ENCODE measurements at regions not wholly inside any gene's neighbourhood (a gene's known extent, or its start where the extent isn't known, plus 50 kb on each side); places are given as distances from the start of the nearest gene placed in this dataset.
"Not testable (repeated sequence)": the region's sequence is repeated elsewhere in the genome, so short reads cannot be mapped to it uniquely, and the experiment has no call there.

DNA sequence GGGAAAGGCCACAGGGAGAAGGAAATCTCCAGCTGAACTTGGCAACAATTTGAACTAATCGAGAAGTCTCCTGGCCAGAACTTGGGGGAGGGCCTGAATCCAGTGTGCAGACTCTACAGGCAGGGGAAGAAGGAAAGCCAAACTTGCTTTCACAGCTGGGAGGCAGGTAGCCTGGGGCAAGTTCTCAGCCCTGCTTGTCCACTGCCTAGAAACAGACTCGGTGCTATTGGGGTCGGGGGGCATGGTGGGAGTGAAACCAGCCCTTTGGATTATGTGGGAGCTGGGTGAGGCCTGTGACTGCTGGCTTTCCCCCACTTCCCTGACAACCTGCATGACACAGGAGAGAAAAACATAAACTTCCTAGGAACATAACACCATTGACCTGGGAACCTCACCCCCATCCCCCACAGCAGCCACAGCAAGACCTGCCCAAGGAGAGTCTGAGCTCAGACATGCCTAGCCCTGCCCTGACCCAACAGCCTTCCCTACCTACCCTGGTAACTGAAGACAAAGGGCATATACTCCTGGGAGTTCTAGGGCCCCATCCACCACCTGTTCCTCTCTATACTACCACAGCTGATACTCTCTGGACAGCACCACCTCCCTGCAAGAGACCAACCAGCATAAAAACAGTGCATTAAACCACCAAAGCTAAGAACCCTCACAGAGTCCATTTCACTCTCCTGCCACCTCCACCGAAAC is 103.7 kb upstream of the MNS1 start:
- no peak for DNase-seq

DNA sequence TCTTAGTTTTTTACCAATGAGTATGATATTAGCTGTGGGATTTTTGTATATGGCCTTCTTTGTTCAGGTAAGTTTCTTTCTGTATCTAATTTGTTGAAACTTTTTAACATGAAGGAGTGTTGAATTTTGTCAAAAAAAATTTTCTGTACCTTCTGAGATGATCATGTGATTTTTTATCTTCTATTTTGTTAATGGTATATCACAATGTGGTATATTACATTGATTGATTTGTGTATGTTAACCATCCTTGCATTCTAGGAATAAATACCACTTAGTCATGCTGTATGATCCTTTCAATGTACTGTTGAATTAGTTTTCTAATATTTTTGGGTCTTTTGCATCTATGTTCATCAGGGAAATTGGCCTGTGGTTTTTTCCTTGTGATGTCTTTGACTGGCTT is 92.5 kb upstream of the MNS1 start:
- DNase-seq = no peak

GRCh38 chr15:56553486-56553885 is 88.5 kb upstream of the MNS1 start:
- DNase-seq = no peak

- DNase-seq = no peak
These were observed 87.7 kb upstream of the MNS1 start for GRCh38 chr15:56552659-56553058.

DNA sequence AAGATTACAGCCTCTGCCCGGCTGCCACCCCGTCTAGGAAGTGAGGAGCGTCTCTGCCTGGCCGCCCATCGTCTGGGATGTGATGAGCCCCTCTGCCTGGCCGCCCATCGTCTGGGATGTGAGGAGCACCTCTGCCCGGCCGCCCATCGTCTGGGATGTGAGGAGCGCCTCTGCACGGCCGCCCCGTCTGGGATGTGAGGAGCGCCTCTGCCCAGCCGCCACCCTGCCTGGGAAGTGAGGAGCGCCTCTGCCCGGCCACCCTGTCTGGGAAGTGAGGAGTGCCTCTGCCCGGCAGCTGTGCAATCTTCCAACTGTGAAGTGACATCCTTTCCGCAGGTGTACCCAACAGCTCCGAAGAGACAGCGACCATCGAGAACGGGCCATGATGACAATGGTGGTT is 75.6 kb upstream of the MNS1 start:
- DNase-seq = not testable (repeated sequence)

DNA sequence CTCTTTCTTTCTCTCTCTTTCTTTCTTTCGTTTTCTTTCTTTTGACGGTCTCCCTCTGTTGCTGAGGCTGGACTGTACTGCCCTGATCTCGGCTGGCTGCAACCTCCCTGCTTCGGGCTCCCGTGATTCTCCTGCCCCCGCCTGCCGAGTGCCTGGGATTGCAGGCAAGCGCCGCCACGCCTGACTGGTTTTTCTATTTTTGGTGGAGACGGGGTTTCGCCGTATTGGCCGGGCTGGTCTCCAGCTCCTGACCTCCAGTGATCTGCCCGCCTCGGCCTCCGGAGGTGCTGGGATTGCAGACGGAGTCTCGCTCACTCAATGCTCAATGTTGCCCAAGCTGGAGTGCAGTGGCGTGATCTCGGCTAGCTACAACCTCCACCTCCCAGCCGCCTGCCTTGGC is 75.2 kb upstream of the MNS1 start:
- not testable (repeated sequence) for DNase-seq

GRCh38 chr15:56538901-56539545 is 74.1 kb upstream of the MNS1 start:
- no peak for DNase-seq

GRCh38 chr15:56537881-56538280 is 72.9 kb upstream of the MNS1 start:
- peak; percentile 30 to 34 for DNase-seq

- no peak for DNase-seq
These were observed 69.8 kb upstream of the MNS1 start for GRCh38 chr15:56534728-56535127.

- no peak for DNase-seq
These were observed 68.9 kb upstream of the MNS1 start for GRCh38 chr15:56533731-56534403.

DNA sequence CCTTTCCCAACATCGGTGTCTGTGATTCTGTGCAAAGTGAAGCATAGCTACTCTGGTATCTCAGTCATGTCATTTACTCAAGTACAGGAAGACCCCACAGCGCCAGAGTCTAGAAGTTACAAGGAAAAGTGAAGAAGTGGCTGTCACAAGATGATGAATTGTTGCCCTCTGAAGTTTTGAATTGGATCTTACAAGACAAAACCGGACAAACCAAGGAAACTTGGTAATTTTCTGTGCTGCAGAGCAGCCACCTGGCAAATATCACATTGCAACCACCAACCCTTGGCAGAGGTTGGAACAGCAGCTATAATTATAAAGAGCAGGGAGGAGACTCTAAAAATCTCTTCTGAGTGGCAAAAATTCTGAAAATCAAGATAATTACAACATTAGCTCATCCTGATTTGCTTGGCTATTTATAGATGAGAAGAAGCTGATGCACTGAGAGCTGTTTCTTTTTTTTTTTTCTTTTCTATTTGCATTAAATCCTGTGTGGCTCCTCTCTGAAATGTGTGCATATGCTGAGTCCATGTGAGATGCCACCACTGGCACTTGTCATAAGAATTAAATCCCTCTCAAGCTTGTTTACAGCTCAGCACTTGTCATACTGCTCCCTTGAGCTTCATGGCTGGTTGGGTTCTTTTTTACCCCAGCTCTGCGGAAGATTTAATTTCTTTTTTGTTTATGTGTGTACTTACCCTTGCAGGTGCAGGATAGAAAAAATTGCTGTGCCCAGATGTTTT is 68.0 kb upstream of the MNS1 start:
- DNase-seq = no peak

- DNase-seq = no peak
These were observed 65.2 kb upstream of the MNS1 start for GRCh38 chr15:56530157-56530556.

- DNase-seq = no peak
These were observed 63.2 kb upstream of the MNS1 start for GRCh38 chr15:56528136-56528535.

DNA sequence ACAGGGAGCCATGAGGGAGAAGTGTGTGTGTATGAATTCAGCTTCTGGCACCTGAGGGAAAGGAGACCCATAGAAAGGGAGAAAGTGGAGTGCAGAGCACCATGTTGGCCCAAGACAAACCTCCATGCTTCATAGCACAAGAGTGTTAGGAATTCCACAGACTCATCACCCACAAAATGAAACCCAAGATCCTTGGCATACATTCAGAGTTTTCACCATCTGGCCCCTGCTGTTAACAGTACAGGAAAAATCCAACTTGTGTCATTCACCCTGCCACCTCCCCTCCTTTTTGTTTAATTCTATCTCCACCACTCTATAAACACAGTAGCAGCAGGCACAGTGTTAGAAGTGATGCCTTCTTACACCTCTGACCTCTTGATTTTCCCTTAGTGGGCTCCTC is 60.0 kb upstream of the MNS1 start:
- DNase-seq = no peak

DNA sequence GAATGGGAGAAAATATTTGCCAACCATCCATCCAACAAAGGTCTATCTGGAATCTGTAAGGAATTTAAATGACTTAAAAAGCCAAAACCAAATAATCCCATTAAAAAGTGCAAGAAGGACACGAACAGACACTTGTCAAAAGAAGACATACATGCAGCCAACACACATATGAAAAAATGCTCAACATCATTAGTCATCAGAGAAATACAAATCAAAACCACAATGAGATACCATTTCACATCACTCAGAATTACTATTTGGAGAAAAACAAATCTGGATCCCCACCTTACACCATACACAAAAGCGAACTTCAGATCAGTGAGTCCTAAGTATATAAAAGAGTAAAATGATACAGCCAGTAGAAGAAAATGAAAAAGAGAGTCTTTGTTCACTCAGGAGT is 58.6 kb upstream of the MNS1 start:
- no peak for DNase-seq

GRCh38 chr15:56519000-56519399 is 54.1 kb upstream of the MNS1 start:
- DNase-seq = no peak
